ENCODE measurements at regions not wholly inside any gene's neighbourhood (a gene's known extent, or its start where the extent isn't known, plus 50 kb on each side); places are given as distances from the start of the nearest gene placed in this dataset.
"Not testable (repeated sequence)": the region's sequence is repeated elsewhere in the genome, so short reads cannot be mapped to it uniquely, and the experiment has no call there.

- H3K79me2 ChIP-seq (ENCODE audit: insufficient read depth), result peaks cover 82% of the 10 kb centered on the region
- H3K9me2 ChIP-seq (ENCODE audit: insufficient read depth); H3K4me2 ChIP-seq (ENCODE audit: unreplicated experiment); H3K27me3 ChIP-seq (replicated peaks; ENCODE audit: insufficient read depth); H3K36me3 ChIP-seq (ENCODE audit: low read depth); H4K20me1 ChIP-seq (ENCODE audit: insufficient read depth); H3K4me3 ChIP-seq; H2AFZ ChIP-seq; in situ Hi-C loops (cut with MboI); H3K9me3 ChIP-seq (ENCODE audit: low read depth); H3K9ac ChIP-seq: not testable (repeated sequence)
- peak overlapping the region; percentile 46 for H3K27ac ChIP-seq
- DNase-seq, result peak; percentile 33
- H3K4me1 ChIP-seq (ENCODE audit: insufficient read depth), result peaks cover 15% of the 10 kb centered on the region
- peaks cover 15% of the 10 kb centered on the region for H3F3A ChIP-seq (ENCODE audit: insufficient read depth)
- WGBS, 2 experiments (ENCODE audit: low coverage in 1 of 2, low lambda C conversion rate in 2 of 2, missing lambda C conversion rate in 2 of 2), result 85 to 88% methylated on average over 7 to 9 of the region's 9 CpGs
Observed at GRCh38 chr2:111471791-111472530, 351.2 kb downstream of the BCL2L11 start.

- H3K9ac ChIP-seq; H3K4me3 ChIP-seq; H3K36me3 ChIP-seq (ENCODE audit: low read depth); in situ Hi-C loops (cut with MboI); H3K9me3 ChIP-seq (ENCODE audit: low read depth); H3K27me3 ChIP-seq (replicated peaks; ENCODE audit: insufficient read depth); H3K4me2 ChIP-seq (ENCODE audit: unreplicated experiment); H3K9me2 ChIP-seq (ENCODE audit: insufficient read depth); H2AFZ ChIP-seq; H4K20me1 ChIP-seq (ENCODE audit: insufficient read depth): not testable (repeated sequence)
- H3K27ac ChIP-seq, result peak overlapping the region; percentile 46; the same call in 1 of the 2 replicates
- WGBS, 2 experiments (ENCODE audit: low coverage in 1 of 2, low lambda C conversion rate in 2 of 2, missing lambda C conversion rate in 2 of 2), result 86% methylated on average over 7 of the region's 7 CpGs
- peaks cover 15% of the 10 kb centered on the region for H3F3A ChIP-seq (ENCODE audit: insufficient read depth)
- peaks cover 86% of the 10 kb centered on the region for H3K79me2 ChIP-seq (ENCODE audit: insufficient read depth)
- peaks cover 15% of the 10 kb centered on the region for H3K4me1 ChIP-seq (ENCODE audit: insufficient read depth)
- peak; percentile 13 for DNase-seq
Observed at GRCh38 chr2:111472844-111473403, 352.2 kb downstream of the BCL2L11 start.

GRCh38 chr2:111473522-111473921, 352.8 kb downstream of the BCL2L11 start:
- H3K36me3 ChIP-seq (ENCODE audit: low read depth); H3K9me3 ChIP-seq (ENCODE audit: low read depth); H3K4me3 ChIP-seq; H4K20me1 ChIP-seq (ENCODE audit: insufficient read depth); H3K27ac ChIP-seq; H3K4me2 ChIP-seq (ENCODE audit: unreplicated experiment); in situ Hi-C loops (cut with MboI); H3K27me3 ChIP-seq (replicated peaks; ENCODE audit: insufficient read depth); H3K9ac ChIP-seq; H3K9me2 ChIP-seq (ENCODE audit: insufficient read depth); H2AFZ ChIP-seq: not testable (repeated sequence)
- H3K4me1 ChIP-seq (ENCODE audit: insufficient read depth), result peaks cover 15% of the 10 kb centered on the region
- peak; percentile 11 for DNase-seq
- H3K79me2 ChIP-seq (ENCODE audit: insufficient read depth), result peaks cover 86% of the 10 kb centered on the region
- peaks cover 15% of the 10 kb centered on the region for H3F3A ChIP-seq (ENCODE audit: insufficient read depth)
- 36 to 48% methylated on average over 3 of the region's 3 CpGs for WGBS, 2 experiments (ENCODE audit: low coverage in 1 of 2, low lambda C conversion rate in 2 of 2, missing lambda C conversion rate in 2 of 2)

- H3K27me3 ChIP-seq (replicated peaks; ENCODE audit: insufficient read depth); H3K4me2 ChIP-seq (ENCODE audit: unreplicated experiment); DNase-seq; in situ Hi-C loops (cut with MboI); H3K27ac ChIP-seq; H3K9me2 ChIP-seq (ENCODE audit: insufficient read depth); H3K36me3 ChIP-seq (ENCODE audit: low read depth); H4K20me1 ChIP-seq (ENCODE audit: insufficient read depth); H3K4me3 ChIP-seq; H3K9me3 ChIP-seq (ENCODE audit: low read depth); H2AFZ ChIP-seq; H3K9ac ChIP-seq: not testable (repeated sequence)
- WGBS, 2 experiments (ENCODE audit: low coverage in 1 of 2, low lambda C conversion rate in 2 of 2, missing lambda C conversion rate in 2 of 2), result 98% methylated on average over 7 of the region's 8 CpGs
- Histone ChIP-seq H3K79me2 (ENCODE audit: insufficient read depth) (peaks cover 86% of the 10 kb centered on the region), H3K4me1 (ENCODE audit: insufficient read depth) (peaks cover 15% of the 10 kb centered on the region), H3F3A (ENCODE audit: insufficient read depth) (peaks cover 15% of the 10 kb centered on the region)
Observed at GRCh38 chr2:111474198-111474705, 353.5 kb downstream of the BCL2L11 start.

- H3K27ac ChIP-seq; H3K4me3 ChIP-seq; H4K20me1 ChIP-seq (ENCODE audit: insufficient read depth); H3K36me3 ChIP-seq (ENCODE audit: low read depth); H3K4me2 ChIP-seq (ENCODE audit: unreplicated experiment); H3K9me2 ChIP-seq (ENCODE audit: insufficient read depth); H3F3A ChIP-seq (ENCODE audit: insufficient read depth); H3K9ac ChIP-seq; H3K27me3 ChIP-seq (replicated peaks; ENCODE audit: insufficient read depth); H3K9me3 ChIP-seq (ENCODE audit: low read depth); H2AFZ ChIP-seq: not testable (repeated sequence)
- peak; percentile 7 for DNase-seq
- H3K4me1 ChIP-seq (ENCODE audit: insufficient read depth), result peaks cover 17% of the 10 kb centered on the region
- in situ Hi-C loops (cut with MboI), result loop anchor here (25.0 kb wide), 1 partner anchor 184 kb away; no protein-coding TSS in a partner anchor
- peaks cover 93% of the 10 kb centered on the region for H3K79me2 ChIP-seq (ENCODE audit: insufficient read depth)
- 78 to 79% methylated on average over 2 to 3 of the region's 3 CpGs for WGBS, 2 experiments (ENCODE audit: low coverage in 1 of 2, low lambda C conversion rate in 2 of 2, missing lambda C conversion rate in 2 of 2)
Observed at GRCh38 chr2:111478335-111478734, 357.6 kb downstream of the BCL2L11 start.

GRCh38 chr2:111478871-111479318, 358.2 kb downstream of the BCL2L11 start:
- not testable (repeated sequence) for H4K20me1 ChIP-seq (ENCODE audit: insufficient read depth); H3K4me3 ChIP-seq; H2AFZ ChIP-seq; DNase-seq; H3K36me3 ChIP-seq (ENCODE audit: low read depth); H3K9me3 ChIP-seq (ENCODE audit: low read depth); H3K9ac ChIP-seq; H3F3A ChIP-seq (ENCODE audit: insufficient read depth); H3K27ac ChIP-seq; H3K9me2 ChIP-seq (ENCODE audit: insufficient read depth); H3K27me3 ChIP-seq (replicated peaks; ENCODE audit: insufficient read depth); H3K4me2 ChIP-seq (ENCODE audit: unreplicated experiment)
- 88 to 95% methylated on average over 12 to 14 of the region's 14 CpGs for WGBS, 2 experiments (ENCODE audit: low coverage in 1 of 2, low lambda C conversion rate in 2 of 2, missing lambda C conversion rate in 2 of 2)
- in situ Hi-C loops (cut with MboI), result loop anchor here (25.0 kb wide), 1 partner anchor 183 kb away; no protein-coding TSS in a partner anchor
- Histone ChIP-seq H3K79me2 (ENCODE audit: insufficient read depth) (peaks cover 92% of the 10 kb centered on the region), H3K4me1 (ENCODE audit: insufficient read depth) (peaks cover 17% of the 10 kb centered on the region)

- DNase-seq, result peak; percentile 66
- peaks cover 17% of the 10 kb centered on the region for H3K4me1 ChIP-seq (ENCODE audit: insufficient read depth)
- H3K9me3 ChIP-seq (ENCODE audit: low read depth); H3K9me2 ChIP-seq (ENCODE audit: insufficient read depth); H4K20me1 ChIP-seq (ENCODE audit: insufficient read depth); H3K4me3 ChIP-seq; H2AFZ ChIP-seq; H3F3A ChIP-seq (ENCODE audit: insufficient read depth); H3K36me3 ChIP-seq (ENCODE audit: low read depth); H3K4me2 ChIP-seq (ENCODE audit: unreplicated experiment); H3K27me3 ChIP-seq (replicated peaks; ENCODE audit: insufficient read depth): not testable (repeated sequence)
- in situ Hi-C loops (cut with MboI), result loop anchor here (25.0 kb wide), 1 partner anchor 182 kb away; no protein-coding TSS in a partner anchor
- WGBS, 2 experiments (ENCODE audit: low coverage in 1 of 2, low lambda C conversion rate in 2 of 2, missing lambda C conversion rate in 2 of 2), result 31 to 34% methylated on average over 10 of the region's 10 CpGs
- peaks cover 90% of the 10 kb centered on the region for H3K79me2 ChIP-seq (ENCODE audit: insufficient read depth)
- H3K27ac ChIP-seq, result peak overlapping the region; percentile 71
- peak overlapping the region; percentile 57 for H3K9ac ChIP-seq
Observed at GRCh38 chr2:111480016-111480625, 359.4 kb downstream of the BCL2L11 start.

All from GM23248 (cell line).